Activated CD8-positive, alpha-beta memory T cell treated with anti-CD3 and anti-CD28 coated beads for 36 hours (primary cell): ENCODE measurements at regions not wholly inside any gene's neighbourhood (a gene's known extent, or its start where the extent isn't known, plus 50 kb on each side); places are given as distances from the start of the nearest gene placed in this dataset.
"Not testable (repeated sequence)": the region's sequence is repeated elsewhere in the genome, so short reads cannot be mapped to it uniquely, and the experiment has no call there.

Experiments
- CTCF ChIA-PET: fragments of 350-600 bp; sonication (Branson Sonifier 250); formaldehyde crosslinking; loops from one replicate; lab custom pipeline; 2021; ENCODE audit warnings: antibody characterized with exemption; lab: Charles Lee
- POLR2A ChIA-PET: fragments of 350-600 bp; sonication (Branson Sonifier 250); formaldehyde crosslinking; loops from one replicate; lab custom pipeline; 2021; ENCODE audit warnings: antibody characterized with exemption; lab: Charles Lee

- ChIA-PET POLR2A (no interaction called here), CTCF (no interaction called here)
Observed at GRCh38 chr10:27392606-27393005, 111.5 kb upstream of the RAB18 start.

- ChIA-PET POLR2A (no interaction called here), CTCF (no interaction called here)
Observed at GRCh38 chr10:27391916-27392315, 112.2 kb upstream of the RAB18 start.

- ChIA-PET CTCF (no interaction called here), POLR2A (no interaction called here)
Observed at GRCh38 chr10:27391325-27391724, 112.8 kb upstream of the RAB18 start.

- ChIA-PET POLR2A (no interaction called here), CTCF (no interaction called here)
Observed at GRCh38 chr10:27390681-27391080, 113.4 kb upstream of the RAB18 start.

- ChIA-PET CTCF (no interaction called here), POLR2A (no interaction called here)
Observed at GRCh38 chr10:27388761-27389399, 115.2 kb upstream of the RAB18 start.

GRCh38 chr10:27383595-27384542, 120.2 kb upstream of the RAB18 start:
- ChIA-PET POLR2A (no interaction called here), CTCF (no interaction called here)

- CTCF ChIA-PET = no interaction called here
- POLR2A ChIA-PET = no interaction called here
Observed at GRCh38 chr10:27382176-27382575, 121.9 kb upstream of the RAB18 start.

- CTCF ChIA-PET = no interaction called here
Observed at GRCh38 chr10:27380929-27381358, 123.2 kb upstream of the RAB18 start.

GRCh38 chr10:27379041-27379440, 125.1 kb upstream of the RAB18 start:
- CTCF ChIA-PET, POLR2A ChIA-PET: not testable (repeated sequence)

More at GRCh38 chr10:27380929-27381358, 123.2 kb upstream of the RAB18 start:
- POLR2A ChIA-PET = no interaction called here

- CTCF ChIA-PET = no interaction called here
- POLR2A ChIA-PET = no interaction called here
Observed at GRCh38 chr10:27373566-27374160, 130.4 kb upstream of the RAB18 start.

- CTCF ChIA-PET = no interaction called here
- POLR2A ChIA-PET = no interaction called here
Observed at GRCh38 chr10:27372095-27372494, 131.5 kb upstream of the ACBD5 start.

- CTCF ChIA-PET, POLR2A ChIA-PET: not testable (repeated sequence)
Observed at GRCh38 chr10:27371375-27371774, 130.8 kb upstream of the ACBD5 start.

GRCh38 chr10:27369880-27370279, 129.3 kb upstream of the ACBD5 start:
- POLR2A ChIA-PET = no interaction called here
- CTCF ChIA-PET = interaction anchor here (0.9 to 1.3 kb wide), 2 partner anchors 9 to 290 kb away, joined by 3 to 4 read pairs; no protein-coding TSS in a partner anchor

- ChIA-PET POLR2A (no interaction called here), CTCF (no interaction called here)
Observed at GRCh38 chr10:27368706-27369105, 128.1 kb upstream of the ACBD5 start.

- POLR2A ChIA-PET = no interaction called here
Observed at GRCh38 chr10:27366769-27367168, 126.2 kb upstream of the ACBD5 start.

GRCh38 chr10:27364028-27364427, 123.4 kb upstream of the ACBD5 start:
- POLR2A ChIA-PET = interaction anchor here (0.5 kb wide), 1 partner anchor 137 kb away, joined by 6 read pairs; no protein-coding TSS in a partner anchor
- CTCF ChIA-PET = no interaction called here

More at GRCh38 chr10:27366769-27367168, 126.2 kb upstream of the ACBD5 start:
- CTCF ChIA-PET = no interaction called here

GRCh38 chr10:27360581-27361172, 120.1 kb upstream of the ACBD5 start:
- CTCF ChIA-PET = interaction anchor here (1.2 to 2.2 kb wide), 2 partner anchors 9 to 137 kb away, joined by 4 to 9 read pairs; no protein-coding TSS in a partner anchor
- POLR2A ChIA-PET = no interaction called here

GRCh38 chr10:27359792-27360355, 119.3 kb upstream of the ACBD5 start:
- ChIA-PET CTCF (interaction anchor here (2.2 kb wide), 1 partner anchor 136 kb away, joined by 9 read pairs; no protein-coding TSS in a partner anchor), POLR2A (no interaction called here)

- ChIA-PET CTCF (no interaction called here), POLR2A (no interaction called here)
Observed at GRCh38 chr10:27356738-27357137, 116.1 kb upstream of the ACBD5 start.
